SU-DHL-6 (cell line): ENCODE measurements at regions not wholly inside any gene's neighbourhood (a gene's known extent, or its start where the extent isn't known, plus 50 kb on each side); places are given as distances from the start of the nearest gene placed in this dataset.
"Not testable (repeated sequence)": the region's sequence is repeated elsewhere in the genome, so short reads cannot be mapped to it uniquely, and the experiment has no call there.

Experiments used
- H2AFZ ChIP-seq: fragments of 200-600 bp; sonication (generic); 2 replicates; pipeline ENCODE4 v1.6.1; 2014; ENCODE audit warnings: low read depth, mild to moderate bottlenecking, moderate library complexity, mixed read lengths, antibody characterized with exemption, low read length; ENCODE audit not compliant: severe bottlenecking
- H3F3A ChIP-seq: fragments of 200-600 bp; shearing (Covaris generic); 2 replicates; pipeline ENCODE4 v1.6.0; 2016; ENCODE audit warnings: antibody characterized with exemption, mild to moderate bottlenecking; ENCODE audit not compliant: insufficient read depth
- H3K27ac ChIP-seq: fragments of 200-600 bp; sonication (generic); 2 replicates; pipeline ENCODE4 v1.5.1; 2016; ENCODE audit warnings: low read depth, mild to moderate bottlenecking, low read length, moderate library complexity, mixed read lengths
- H3K27me3 ChIP-seq: fragments of 200-600 bp; sonication (generic), shearing (Covaris generic); 2 replicates; pipeline ENCODE4 v1.6.0; 2014; ENCODE audit warnings: mild to moderate bottlenecking, low read length
- H3K36me3 ChIP-seq: fragments of 200-600 bp; sonication (generic); 2 replicates; pipeline ENCODE4 v1.6.1; 2014; ENCODE audit warnings: mild to moderate bottlenecking, low read length, mixed read lengths
- H3K4me2 ChIP-seq: fragments of 300-600, 200-600 bp; shearing (Covaris generic), sonication (generic); 2 replicates; pipeline ENCODE4 v1.6.0; 2014; ENCODE audit warnings: low read length, low read depth, mild to moderate bottlenecking; ENCODE audit not compliant: poor library complexity, severe bottlenecking
- H3K4me3 ChIP-seq: fragments of 200-600 bp; sonication (generic); 2 replicates; pipeline ENCODE4 v1.5.1; 2014; ENCODE audit warnings: antibody characterized with exemption, low read length, mild to moderate bottlenecking, mixed read lengths; ENCODE audit not compliant: insufficient read depth, poor library complexity, severe bottlenecking
- H3K79me2 ChIP-seq: fragments of 200-600 bp; sonication (generic); 2 replicates; pipeline ENCODE4 v1.6.1; 2014; ENCODE audit warnings: mild to moderate bottlenecking, low read length, moderate library complexity; ENCODE audit not compliant: insufficient read depth
- H3K9ac ChIP-seq: fragments of 200-600 bp; sonication (generic); 2 replicates; pipeline ENCODE4 v1.7.0; 2014; ENCODE audit warnings: mild to moderate bottlenecking, low read length
- H3K9me2 ChIP-seq: fragments of 200-600 bp; sonication (generic); replicated peaks from 2 replicates; pipeline ENCODE4 v1.6.1; 2014; ENCODE audit warnings: low read length; ENCODE audit not compliant: insufficient read depth
- H3K9me3 ChIP-seq: fragments of 200-600 bp; sonication (generic); 2 replicates; pipeline ENCODE4 v1.6.1; 2014; ENCODE audit warnings: low read length, mixed read lengths; ENCODE audit not compliant: insufficient read depth
- H4K20me1 ChIP-seq: fragments of 200-600 bp; sonication (generic); 2 replicates; pipeline ENCODE4 v1.6.1; 2014; ENCODE audit warnings: low read depth, mild to moderate bottlenecking, antibody characterized with exemption, low read length, moderate library complexity, mixed read lengths
- CTCF ChIP-seq: fragments of 200-600 bp; sonication (generic); IDR thresholded peaks from one replicate; pipeline ENCODE4 v1.5.1; 2017; ENCODE audit warnings: antibody characterized with exemption, mild to moderate bottlenecking, low read length, moderate library complexity; ENCODE audit not compliant: insufficient read depth, poor library complexity, severe bottlenecking
- EZH2phosphoT487 ChIP-seq: fragments of 200-600 bp; sonication (generic), shearing (Covaris generic); conservative IDR thresholded peaks from 2 replicates; pipeline ENCODE4 v1.6.1; 2018; ENCODE audit warnings: mild to moderate bottlenecking, antibody characterized with exemption, low read length, moderate library complexity, mixed read lengths

DNA sequence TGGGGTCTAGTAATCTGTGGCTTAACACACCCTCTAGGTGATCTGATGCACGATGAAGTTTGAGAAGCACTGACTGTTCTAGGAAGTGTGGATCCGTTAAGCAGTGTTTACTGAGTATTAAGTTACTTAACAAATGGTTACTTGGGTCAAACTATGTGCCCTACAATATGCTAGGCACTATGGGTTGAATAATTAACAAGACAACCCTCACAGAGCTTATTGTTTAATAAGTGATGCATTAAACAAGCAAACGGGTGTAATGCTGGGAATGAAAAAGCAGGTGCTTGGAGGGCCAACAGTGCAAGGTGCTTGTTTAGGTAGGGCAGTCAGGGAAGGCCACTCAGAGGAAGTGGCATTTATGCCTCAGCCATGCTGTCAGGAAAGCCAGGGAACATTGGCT lies 378.0 kb upstream of the PODXL start:
- H3K9ac ChIP-seq: no peak overlapping the region
- no peak overlapping the region for H3K4me2 ChIP-seq
- no peaks in the 10 kb centered on the region for H3K9me3 ChIP-seq
- H3K36me3 ChIP-seq: no peaks in the 10 kb centered on the region
- no peaks in the 10 kb centered on the region for H3F3A ChIP-seq
- H3K4me3 ChIP-seq: no peak overlapping the region
- TF ChIP-seq EZH2phosphoT487: no peak
- H3K9me2 ChIP-seq: no peaks in the 10 kb centered on the region
- no peaks in the 10 kb centered on the region for H3K27me3 ChIP-seq
- H2AFZ ChIP-seq: no peak overlapping the region
- H3K27ac ChIP-seq: no peak overlapping the region
- H4K20me1 ChIP-seq: no peaks in the 10 kb centered on the region
- H3K79me2 ChIP-seq: no peaks in the 10 kb centered on the region

GRCh38 chr7:131933751-131934289 lies 377.4 kb upstream of the PODXL start:
- H3K9ac ChIP-seq: no peak overlapping the region
- no peak for TF ChIP-seq EZH2phosphoT487
- no peak for TF ChIP-seq CTCF
- no peaks in the 10 kb centered on the region for H3K27me3 ChIP-seq
- H3K79me2 ChIP-seq: no peaks in the 10 kb centered on the region
- no peaks in the 10 kb centered on the region for H3K9me3 ChIP-seq
- H2AFZ ChIP-seq: no peak overlapping the region
- no peaks in the 10 kb centered on the region for H3K36me3 ChIP-seq
- no peak overlapping the region for H3K4me2 ChIP-seq
- no peaks in the 10 kb centered on the region for H4K20me1 ChIP-seq
- no peaks in the 10 kb centered on the region for H3F3A ChIP-seq
- no peak overlapping the region for H3K4me3 ChIP-seq
- H3K27ac ChIP-seq: no peak overlapping the region
- H3K9me2 ChIP-seq: no peaks in the 10 kb centered on the region

DNA sequence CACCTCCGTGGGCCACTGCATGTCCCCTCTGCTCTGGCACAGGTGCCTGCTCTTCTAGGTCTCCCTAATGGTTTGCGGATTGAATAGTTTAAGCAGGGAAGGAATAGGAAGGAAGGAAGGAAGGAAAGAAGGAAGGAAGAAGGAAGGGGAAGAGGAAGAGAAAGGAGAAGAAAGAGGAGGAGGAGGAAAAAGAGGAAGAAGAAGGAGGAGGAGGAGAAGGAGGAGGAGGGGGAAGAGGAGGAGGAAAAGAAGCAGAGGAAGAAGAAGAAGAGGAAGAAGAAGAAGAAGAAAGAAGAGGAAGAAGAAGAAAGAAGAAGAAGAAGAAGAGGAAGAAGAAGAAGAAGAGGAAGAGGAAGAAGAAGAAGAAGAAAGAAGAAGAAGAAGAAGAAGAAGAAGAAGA lies 376.8 kb upstream of the PODXL start:
- H2AFZ ChIP-seq, H3K27ac ChIP-seq, H3K9ac ChIP-seq, H4K20me1 ChIP-seq, H3K4me3 ChIP-seq, H3K9me3 ChIP-seq, H3K4me2 ChIP-seq, H3F3A ChIP-seq, H3K27me3 ChIP-seq, H3K79me2 ChIP-seq, H3K36me3 ChIP-seq, H3K9me2 ChIP-seq: not testable (repeated sequence)

DNA sequence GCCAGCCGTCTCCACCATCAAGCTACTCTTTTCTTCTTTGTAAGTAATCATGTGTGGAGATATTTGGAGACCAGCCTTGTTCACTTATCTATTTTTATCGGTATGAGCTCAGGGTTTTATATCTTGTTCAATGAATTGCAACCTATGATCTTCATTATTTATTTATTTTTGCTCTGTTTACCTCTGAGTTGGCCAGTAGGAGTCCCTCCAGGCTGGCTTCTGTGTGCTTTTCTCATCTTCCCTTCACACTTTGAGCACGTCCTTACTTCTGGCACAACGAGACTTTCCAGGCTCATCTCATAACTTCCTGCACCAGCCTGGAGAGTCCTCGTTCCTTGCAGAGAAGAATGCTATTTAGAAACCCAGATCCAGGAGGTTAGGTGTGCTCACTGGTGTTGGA lies 375.8 kb upstream of the PODXL start:
- no peak overlapping the region for H3K4me3 ChIP-seq
- no peaks in the 10 kb centered on the region for H3K36me3 ChIP-seq
- no peak overlapping the region for H3K9ac ChIP-seq
- no peaks in the 10 kb centered on the region for H4K20me1 ChIP-seq
- H3F3A ChIP-seq: no peaks in the 10 kb centered on the region
- no peaks in the 10 kb centered on the region for H3K27me3 ChIP-seq
- no peak overlapping the region for H3K4me2 ChIP-seq
- no peaks in the 10 kb centered on the region for H3K9me2 ChIP-seq
- TF ChIP-seq CTCF (no peak), EZH2phosphoT487 (no peak)
- H2AFZ ChIP-seq: no peak overlapping the region
- no peaks in the 10 kb centered on the region for H3K9me3 ChIP-seq
- H3K79me2 ChIP-seq: no peaks in the 10 kb centered on the region
- no peak overlapping the region for H3K27ac ChIP-seq
